Occipital lobe (tissue), 2 donors: ENCODE measurements at regions not wholly inside any gene's neighbourhood (a gene's known extent, or its start where the extent isn't known, plus 50 kb on each side); places are given as distances from the start of the nearest gene placed in this dataset. TPM values are rescaled to one million over a fixed set of nuclear protein-coding genes. Genes with fewer than 3 reads are reported as not detected.
"Not testable (repeated sequence)": the region's sequence is repeated elsewhere in the genome, so short reads cannot be mapped to it uniquely, and the experiment has no call there.

Experiments used
- DNase-seq: peaks from one replicate; lab custom pipeline; 2025; lab: John Stamatoyannopoulos, UW
- small RNA-seq: library from RNA; depleted of rRNA; stranded (forward); fragments of <200 nt; gene quantifications from one replicate; pipeline ENCODE3, GENCODE V24; 2014

- not testable (repeated sequence) for DNase-seq
Measured at GRCh38 chr7:51382243-51382642, 65.6 kb upstream of the COBL start.

- DNase-seq: no peak
Measured at GRCh38 chr7:51376420-51377092, 59.9 kb upstream of the COBL start.

GRCh38 chr7:51374936-51375335 is 58.3 kb upstream of the COBL start:
- no peak for DNase-seq

- not testable (repeated sequence) for DNase-seq
Measured at GRCh38 chr7:51373607-51374006, 57.0 kb upstream of the COBL start.

- no peak for DNase-seq
Measured at GRCh38 chr7:51369746-51370145, 53.1 kb upstream of the COBL start.

- not testable (repeated sequence) for DNase-seq
Measured at GRCh38 chr7:51369228-51369627, 52.6 kb upstream of the COBL start.

GRCh38 chr7:51368334-51368733 is 51.7 kb upstream of the COBL start:
- DNase-seq: no peak

- DNase-seq: no peak
Measured at GRCh38 chr7:51367614-51367968, 51.0 kb upstream of the COBL start.

GRCh38 chr7:51366930-51367613 is 50.5 kb upstream of the COBL start:
- peak; percentile 36 for DNase-seq

Small RNA genes lying in the stretch of these regions (small RNA-seq; reads per million reads assigned to genes)
- gene RF00322: not detected
- gene RN7SL292P: not detected
- not detected for gene ROBO2P1
